LNCaP clone FGC (cell line): ENCODE measurements at regions not wholly inside any gene's neighbourhood (a gene's known extent, or its start where the extent isn't known, plus 50 kb on each side); places are given as distances from the start of the nearest gene placed in this dataset.

ENCODE experiments used
- DNase-seq: peaks from one replicate; pipeline ENCODE4 v3.0.0-alpha.2; 2011; ENCODE audit warnings: low read depth
- H3K4me3 ChIP-seq: 2 replicates; pipeline ENCODE4 v1.5.1; 2011; ENCODE audit warnings: mild to moderate bottlenecking, low read depth, low read length, control low read depth
- CTCF ChIP-seq: IDR thresholded peaks from 2 replicates; pipeline ENCODE4 v1.5.1; 2012; ENCODE audit warnings: mild to moderate bottlenecking; ENCODE audit not compliant: control insufficient read depth, insufficient read depth; ENCODE audit errors: extremely low read depth

DNA sequence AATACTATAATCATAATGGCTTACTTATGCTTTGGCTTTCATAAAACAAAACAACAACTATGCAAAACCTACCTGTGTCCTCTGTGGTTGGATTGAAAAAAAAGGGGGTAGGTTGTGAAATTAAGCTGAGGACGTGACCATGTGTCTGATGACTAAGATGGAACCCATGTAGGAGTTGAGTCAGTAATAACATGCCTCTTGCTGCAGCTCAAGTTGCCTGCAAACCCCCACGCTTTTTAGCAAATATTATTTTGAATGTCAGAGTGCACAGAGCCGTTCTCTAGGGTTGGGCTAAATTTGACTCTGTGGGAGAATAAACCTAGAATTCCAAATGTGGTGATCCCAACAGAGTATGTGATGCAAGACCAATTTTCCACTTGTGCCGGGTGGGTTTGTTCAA, 209.3 kb downstream of the KCNRG start:
- no peak overlapping the region for H3K4me3 ChIP-seq
- DNase-seq, result no peak
- TF ChIP-seq CTCF, result no peak

DNA sequence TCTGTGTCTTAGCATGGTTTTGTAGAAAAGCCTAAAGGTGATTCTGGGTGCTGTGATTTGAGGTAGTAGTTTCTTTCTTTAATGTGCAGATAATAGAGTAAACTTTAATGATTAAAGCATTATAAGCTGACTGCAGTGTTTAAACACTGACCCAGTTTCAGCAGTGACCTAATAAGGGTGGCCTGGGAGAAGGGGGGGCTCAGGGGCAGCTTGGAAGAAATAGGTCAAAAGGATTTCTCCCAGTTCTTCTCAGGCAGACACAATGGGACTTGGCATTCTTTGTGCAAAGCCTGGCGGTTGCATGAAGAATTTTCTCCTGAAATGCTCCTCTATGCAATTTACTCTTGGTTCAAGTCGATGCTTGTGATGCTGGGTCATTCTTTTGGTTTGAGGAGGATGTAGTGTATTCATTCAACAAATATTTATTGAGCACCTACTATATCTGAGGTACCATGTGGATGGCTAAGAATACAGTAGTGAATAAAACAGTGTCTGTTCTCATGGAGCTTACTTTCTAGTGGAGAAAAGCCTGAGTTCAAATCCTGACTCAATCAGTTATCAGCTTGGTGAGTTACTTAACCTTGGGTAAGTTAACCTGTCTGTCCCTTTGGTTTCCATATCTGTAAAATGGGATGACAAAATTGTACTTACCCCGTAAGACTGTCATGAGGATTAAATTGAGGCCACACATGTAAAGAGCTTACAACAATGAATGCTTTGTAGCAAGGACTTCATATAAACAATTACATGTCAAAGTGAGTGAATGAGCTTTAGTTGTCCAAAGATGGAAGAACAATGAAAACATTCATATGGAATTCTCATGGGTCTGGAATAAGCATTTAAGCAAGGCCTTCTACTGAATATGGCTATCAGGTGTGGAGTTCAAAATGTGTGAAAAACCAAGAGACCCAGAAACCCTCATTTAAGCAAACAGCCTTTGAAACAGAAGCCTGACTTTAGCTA, 210.2 kb downstream of the KCNRG start:
- H3K4me3 ChIP-seq, result no peak overlapping the region
- DNase-seq, result no peak
- TF ChIP-seq CTCF, result no peak

- no peak for DNase-seq
- no peak for TF ChIP-seq CTCF
- no peak overlapping the region for H3K4me3 ChIP-seq
Observed at GRCh38 chr13:50226515-50227155, 211.4 kb downstream of the KCNRG start.

DNA sequence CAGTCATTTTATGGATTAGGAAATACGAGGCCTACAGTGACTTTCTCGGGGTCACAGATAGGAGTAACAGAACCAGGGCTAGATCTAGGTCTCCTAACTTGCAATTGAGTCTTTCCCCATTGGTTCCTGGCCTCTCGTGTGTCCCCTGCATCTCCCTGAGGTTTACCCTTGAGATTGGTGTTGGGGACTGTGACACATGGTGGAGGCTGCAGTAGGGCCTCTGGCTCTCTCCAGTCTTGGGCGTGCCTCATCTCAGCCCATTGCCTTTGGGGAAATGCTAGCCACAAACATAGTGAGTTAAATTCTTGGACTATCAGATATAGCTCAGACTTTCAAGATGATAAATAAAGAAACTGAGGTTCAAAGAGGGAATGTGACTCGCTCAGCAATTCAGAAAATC, 212.1 kb downstream of the KCNRG start:
- H3K4me3 ChIP-seq, result no peak overlapping the region
- no peak for DNase-seq
- TF ChIP-seq CTCF, result no peak

DNA sequence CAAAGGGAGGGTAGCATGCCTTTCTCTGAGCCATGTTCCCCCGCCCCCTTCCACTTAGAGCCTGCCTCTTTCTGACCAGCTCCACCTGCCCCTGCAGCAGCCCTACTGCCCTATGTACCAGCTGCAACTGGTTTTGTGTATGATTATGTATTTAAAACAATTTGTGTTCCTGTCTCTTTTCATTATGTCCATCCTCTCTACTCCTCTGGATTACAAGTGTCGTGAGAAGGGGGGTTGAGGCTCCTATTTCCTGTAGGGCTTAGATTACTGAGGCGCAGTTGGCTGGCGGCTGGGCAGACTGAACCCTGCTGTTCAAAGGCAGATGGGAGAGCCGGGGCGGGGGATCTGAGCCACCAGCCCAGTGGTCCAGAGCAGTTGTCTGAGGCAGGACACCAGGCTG, 213.3 kb downstream of the KCNRG start:
- no peak for DNase-seq
- no peak for TF ChIP-seq CTCF
- no peak overlapping the region for H3K4me3 ChIP-seq

GRCh38 chr13:50229960-50230661, 214.9 kb downstream of the KCNRG start:
- no peak for DNase-seq
- no peak for TF ChIP-seq CTCF

More at GRCh38 chr13:50229960-50230661, 214.9 kb downstream of the KCNRG start:
- H3K4me3 ChIP-seq, result no peak overlapping the region
